OCI-LY1 (cell line): ENCODE measurements at regions not wholly inside any gene's neighbourhood (a gene's known extent, or its start where the extent isn't known, plus 50 kb on each side); places are given as distances from the start of the nearest gene placed in this dataset.
"Not testable (repeated sequence)": the region's sequence is repeated elsewhere in the genome, so short reads cannot be mapped to it uniquely, and the experiment has no call there.

ENCODE experiments used
- H2AFZ ChIP-seq: fragments of 200-600 bp; sonication (generic), shearing (Covaris generic); 2 replicates; pipeline ENCODE4 v1.6.0; 2014; ENCODE audit warnings: antibody characterized with exemption, mild to moderate bottlenecking, low read length
- H3F3A ChIP-seq: fragments of 200-600 bp; sonication (generic), shearing (Covaris generic); 2 replicates; pipeline ENCODE4 v1.6.0; 2014; ENCODE audit warnings: mild to moderate bottlenecking, antibody characterized with exemption, low read length, moderate library complexity; ENCODE audit not compliant: insufficient read depth
- H3K27ac ChIP-seq: fragments of 200-600 bp; sonication (generic); 2 replicates; pipeline ENCODE4 v1.5.1; 2014; ENCODE audit warnings: low read length, mixed run types, mild to moderate bottlenecking, low read depth; ENCODE audit not compliant: poor library complexity, severe bottlenecking
- H3K27me3 ChIP-seq: fragments of 200-600 bp; sonication (generic); 2 replicates; pipeline ENCODE4 v1.6.0; 2014; ENCODE audit warnings: antibody characterized with exemption, mild to moderate bottlenecking, low read length, moderate library complexity; ENCODE audit not compliant: insufficient read depth
- H3K36me3 ChIP-seq: fragments of 200-600 bp; sonication (generic); 2 replicates; pipeline ENCODE4 v1.6.1; 2014; ENCODE audit warnings: mild to moderate bottlenecking, antibody characterized with exemption, low read length, moderate library complexity, mixed read lengths; ENCODE audit not compliant: insufficient read depth
- H3K4me1 ChIP-seq: fragments of 200-600 bp; sonication (generic); 2 replicates; pipeline ENCODE4 v1.5.1; 2014; ENCODE audit warnings: mild to moderate bottlenecking, low read length, moderate library complexity; ENCODE audit not compliant: insufficient read depth, severe bottlenecking
- H3K4me2 ChIP-seq: fragments of 200-600 bp; sonication (generic), shearing (Covaris generic); 2 replicates; pipeline ENCODE4 v1.6.1; 2014; ENCODE audit warnings: low read length
- H3K4me3 ChIP-seq: fragments of 200-600 bp; sonication (generic); 2 replicates; pipeline ENCODE4 v1.5.1; 2014; ENCODE audit warnings: low read length, low read depth, mild to moderate bottlenecking, mixed read lengths; ENCODE audit not compliant: poor library complexity, severe bottlenecking
- H3K79me2 ChIP-seq: fragments of 200-600 bp; shearing (Covaris generic); 2 replicates; pipeline ENCODE4 v1.6.1; 2016; ENCODE audit warnings: mixed run types, low read length, mixed read lengths; ENCODE audit not compliant: insufficient read depth
- H3K9ac ChIP-seq: fragments of 200-600 bp; sonication (generic), shearing (Covaris generic); 2 replicates; pipeline ENCODE4 v1.6.1; 2014; ENCODE audit warnings: mild to moderate bottlenecking, low read length, mixed read lengths
- H3K9me2 ChIP-seq: fragments of 200-600 bp; sonication (generic), shearing (Covaris generic); 2 replicates; pipeline ENCODE4 v1.6.1; 2014; ENCODE audit warnings: low read depth, mild to moderate bottlenecking, low read length, mixed read lengths
- H3K9me3 ChIP-seq: fragments of 200-600 bp; shearing (Covaris generic); 2 replicates; pipeline ENCODE4 v1.6.1; 2014; ENCODE audit warnings: low read length, mixed read lengths
- H4K20me1 ChIP-seq: fragments of 200-600 bp; sonication (generic), shearing (Covaris generic); 2 replicates; pipeline ENCODE4 v1.6.0; 2016; ENCODE audit warnings: mild to moderate bottlenecking, low read length; ENCODE audit not compliant: insufficient read depth
- EZH2 ChIP-seq: fragments of 200-600 bp; sonication (generic), shearing (Covaris generic); IDR thresholded peaks from 2 replicates; pipeline ENCODE4 v1.8.0; 2017; ENCODE audit warnings: borderline replicate concordance, mixed run types, mild to moderate bottlenecking, antibody characterized with exemption, low read length, moderate library complexity, mixed read lengths
- TF ChIP-seq, protein P1 (sequence below): fragments of 200-600 bp; sonication (generic), shearing (Covaris generic); IDR thresholded peaks from 2 replicates; pipeline ENCODE4 v1.5.1; 2017; ENCODE audit warnings: mild to moderate bottlenecking, antibody characterized with exemption, low read length, moderate library complexity, mixed read lengths

- no peaks in the 10 kb centered on the region for H3K9me3 ChIP-seq
- H3K4me3 ChIP-seq, result no peak overlapping the region
- no peaks in the 10 kb centered on the region for H3K4me1 ChIP-seq
- no peak overlapping the region for H2AFZ ChIP-seq
- no peaks in the 10 kb centered on the region for H3K9me2 ChIP-seq
- TF ChIP-seq, protein P1, sequence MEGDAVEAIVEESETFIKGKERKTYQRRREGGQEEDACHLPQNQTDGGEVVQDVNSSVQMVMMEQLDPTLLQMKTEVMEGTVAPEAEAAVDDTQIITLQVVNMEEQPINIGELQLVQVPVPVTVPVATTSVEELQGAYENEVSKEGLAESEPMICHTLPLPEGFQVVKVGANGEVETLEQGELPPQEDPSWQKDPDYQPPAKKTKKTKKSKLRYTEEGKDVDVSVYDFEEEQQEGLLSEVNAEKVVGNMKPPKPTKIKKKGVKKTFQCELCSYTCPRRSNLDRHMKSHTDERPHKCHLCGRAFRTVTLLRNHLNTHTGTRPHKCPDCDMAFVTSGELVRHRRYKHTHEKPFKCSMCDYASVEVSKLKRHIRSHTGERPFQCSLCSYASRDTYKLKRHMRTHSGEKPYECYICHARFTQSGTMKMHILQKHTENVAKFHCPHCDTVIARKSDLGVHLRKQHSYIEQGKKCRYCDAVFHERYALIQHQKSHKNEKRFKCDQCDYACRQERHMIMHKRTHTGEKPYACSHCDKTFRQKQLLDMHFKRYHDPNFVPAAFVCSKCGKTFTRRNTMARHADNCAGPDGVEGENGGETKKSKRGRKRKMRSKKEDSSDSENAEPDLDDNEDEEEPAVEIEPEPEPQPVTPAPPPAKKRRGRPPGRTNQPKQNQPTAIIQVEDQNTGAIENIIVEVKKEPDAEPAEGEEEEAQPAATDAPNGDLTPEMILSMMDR, result no peak
- no peak for TF ChIP-seq EZH2
- H3K27ac ChIP-seq, result no peak overlapping the region
- H3F3A ChIP-seq, result no peaks in the 10 kb centered on the region
- no peak overlapping the region for H3K9ac ChIP-seq
- H3K27me3 ChIP-seq, result no peaks in the 10 kb centered on the region
- no peaks in the 10 kb centered on the region for H3K79me2 ChIP-seq
- no peaks in the 10 kb centered on the region for H3K36me3 ChIP-seq
- no peaks in the 10 kb centered on the region for H4K20me1 ChIP-seq
- no peak overlapping the region for H3K4me2 ChIP-seq
These were observed 251.6 kb downstream of the CRLF2 start for GRCh38 chrX:960821-961220.

- H4K20me1 ChIP-seq, result no peaks in the 10 kb centered on the region
- no peak overlapping the region for H3K27ac ChIP-seq
- H3K27me3 ChIP-seq, result no peaks in the 10 kb centered on the region
- H3K79me2 ChIP-seq, result no peaks in the 10 kb centered on the region
- no peak overlapping the region for H3K9ac ChIP-seq
- no peak overlapping the region for H3K4me2 ChIP-seq
- H3K36me3 ChIP-seq, result no peaks in the 10 kb centered on the region
- H3F3A ChIP-seq, result no peaks in the 10 kb centered on the region
- TF ChIP-seq, protein P1, result no peak
- TF ChIP-seq EZH2, result no peak
- H3K9me2 ChIP-seq, result no peaks in the 10 kb centered on the region
- H3K9me3 ChIP-seq, result no peaks in the 10 kb centered on the region
- no peak overlapping the region for H2AFZ ChIP-seq
- no peaks in the 10 kb centered on the region for H3K4me1 ChIP-seq
- H3K4me3 ChIP-seq, result no peak overlapping the region
These were observed 252.9 kb downstream of the CRLF2 start for GRCh38 chrX:959595-959994.

GRCh38 chrX:955168-955781 is 257.2 kb downstream of the CRLF2 start:
- not testable (repeated sequence) for H3K9me2 ChIP-seq, H4K20me1 ChIP-seq, H3F3A ChIP-seq, H3K9ac ChIP-seq, H3K79me2 ChIP-seq, H3K4me1 ChIP-seq, H3K27me3 ChIP-seq, H3K9me3 ChIP-seq, H3K36me3 ChIP-seq, H3K4me2 ChIP-seq, H3K4me3 ChIP-seq, H3K27ac ChIP-seq, H2AFZ ChIP-seq

DNA sequence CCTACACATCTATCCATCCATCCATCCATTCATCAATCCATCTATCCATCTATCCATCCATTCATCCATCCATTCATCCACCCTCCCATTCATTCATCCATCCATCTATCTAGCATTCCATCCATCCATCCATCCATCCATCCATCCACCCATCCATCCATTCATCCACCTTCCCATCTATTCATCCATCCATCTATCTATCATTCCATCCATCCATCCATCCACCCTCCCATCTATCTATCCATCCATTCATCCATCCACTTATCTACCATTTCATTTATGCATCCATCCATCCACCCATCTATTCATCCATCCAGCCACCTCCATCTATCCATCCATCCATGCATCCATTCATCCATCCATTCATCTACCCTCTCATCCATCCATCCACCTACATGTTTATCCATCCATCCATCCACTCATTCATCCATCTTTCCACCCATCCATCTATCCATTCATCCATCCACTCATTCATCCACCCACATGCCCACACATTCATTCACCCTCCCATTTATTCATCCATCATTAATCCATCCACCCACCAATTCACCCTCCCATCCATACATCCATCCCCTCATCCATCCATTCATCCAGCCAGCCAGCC is 258.5 kb downstream of the CRLF2 start:
- H3K27me3 ChIP-seq, result no peaks in the 10 kb centered on the region
- no peaks in the 10 kb centered on the region for H3K79me2 ChIP-seq
- H3K4me1 ChIP-seq, result no peaks in the 10 kb centered on the region
- no peaks in the 10 kb centered on the region for H3K9me3 ChIP-seq
- H3K36me3 ChIP-seq, result no peaks in the 10 kb centered on the region
- no peaks in the 10 kb centered on the region for H3F3A ChIP-seq
- no peaks in the 10 kb centered on the region for H3K9me2 ChIP-seq
- H3K27ac ChIP-seq, result no peak overlapping the region
- TF ChIP-seq EZH2, result no peak
- TF ChIP-seq, protein P1, result no peak
- H3K9ac ChIP-seq, result no peak overlapping the region
- no peaks in the 10 kb centered on the region for H4K20me1 ChIP-seq
- H3K4me2 ChIP-seq, result no peak overlapping the region
- no peak overlapping the region for H3K4me3 ChIP-seq
- H2AFZ ChIP-seq, result no peak overlapping the region
